Glutamatergic neuron (in vitro differentiated cells): ENCODE measurements at regions not wholly inside any gene's neighbourhood (a gene's known extent, or its start where the extent isn't known, plus 50 kb on each side); places are given as distances from the start of the nearest gene placed in this dataset.

ENCODE experiments used
- DNase-seq: peaks from one replicate; pipeline ENCODE4 v3.0.0; 2022
- H3K27ac Mint-ChIP-seq: one replicate; pipeline ENCODE4 v1.8.0; 2020; ENCODE audit warnings: mild to moderate bottlenecking, mixed read lengths, inconsistent platforms; ENCODE audit not compliant: unreplicated experiment
- H3K27me3 Mint-ChIP-seq: one replicate; pipeline ENCODE4 v1.8.0; 2020; ENCODE audit warnings: mild to moderate bottlenecking, moderate library complexity, mixed read lengths, inconsistent platforms; ENCODE audit not compliant: unreplicated experiment
- H3K36me3 Mint-ChIP-seq: one replicate; pipeline ENCODE4 v1.8.0; 2020; ENCODE audit warnings: mild to moderate bottlenecking, mixed read lengths, inconsistent platforms; ENCODE audit not compliant: unreplicated experiment
- H3K4me1 Mint-ChIP-seq: one replicate; pipeline ENCODE4 v1.8.0; 2020; ENCODE audit warnings: mild to moderate bottlenecking, low read depth, mixed read lengths, inconsistent platforms; ENCODE audit not compliant: unreplicated experiment
- H3K4me3 Mint-ChIP-seq: one replicate; pipeline ENCODE4 v1.8.0; 2020; ENCODE audit warnings: mild to moderate bottlenecking, mixed read lengths, inconsistent platforms; ENCODE audit not compliant: unreplicated experiment
- H3K9me3 Mint-ChIP-seq: one replicate; pipeline ENCODE4 v1.8.0; 2020; ENCODE audit warnings: mild to moderate bottlenecking, moderate library complexity, mixed read lengths, inconsistent platforms; ENCODE audit not compliant: unreplicated experiment
- TF ChIP-seq, protein P1 (sequence below): fragments of 200-600 bp; sonication (generic); IDR thresholded peaks from one replicate; pipeline ENCODE4 v1.5.0; 2021; ENCODE audit not compliant: partially characterized antibody, unreplicated experiment

DNA sequence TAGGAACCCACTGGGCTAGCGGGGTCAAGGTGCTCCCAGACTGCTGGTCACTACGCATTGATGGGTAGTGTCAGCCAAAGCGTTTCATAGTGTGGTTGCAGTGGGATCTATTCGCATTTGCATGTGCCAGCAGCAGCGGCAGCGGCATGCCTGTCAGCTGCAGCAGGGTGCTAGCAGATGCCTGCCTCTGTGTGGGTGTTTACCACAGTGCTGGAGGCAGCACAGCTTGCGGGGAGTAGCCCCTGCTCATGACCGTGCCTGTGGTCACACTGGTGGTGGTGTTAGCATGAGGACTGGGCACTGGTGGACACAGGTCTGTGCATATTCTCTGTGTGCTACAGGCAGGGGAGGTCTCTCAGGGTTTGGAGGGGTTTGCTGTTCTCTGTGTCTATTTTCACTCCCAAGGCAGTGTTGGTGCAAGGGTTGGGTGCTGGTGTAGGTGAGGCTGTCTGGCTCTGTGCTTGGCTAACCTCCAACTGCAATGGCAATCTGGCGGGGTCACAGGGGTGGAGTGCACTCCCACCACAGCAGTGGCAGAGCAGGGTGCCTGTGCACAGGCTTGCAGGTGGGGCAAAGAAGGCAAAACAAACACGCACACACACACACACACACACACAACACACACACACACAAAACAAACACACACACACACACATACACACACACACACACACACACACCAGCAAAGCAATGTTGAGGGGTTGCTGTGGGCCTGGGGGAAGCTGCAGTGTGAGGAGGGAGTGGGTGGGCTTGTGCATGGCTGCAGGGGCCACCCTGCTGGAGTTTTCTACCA is 184.4 kb downstream of the GLUD2 start:
- Mint-ChIP-seq H3K9me3 (no peaks in the 10 kb centered on the region), H3K27me3 (no peaks in the 10 kb centered on the region), H3K4me3 (no peak overlapping the region), H3K27ac (no peak overlapping the region), H3K4me1 (no peaks in the 10 kb centered on the region), H3K36me3 (no peaks in the 10 kb centered on the region)
- TF ChIP-seq, protein P1, sequence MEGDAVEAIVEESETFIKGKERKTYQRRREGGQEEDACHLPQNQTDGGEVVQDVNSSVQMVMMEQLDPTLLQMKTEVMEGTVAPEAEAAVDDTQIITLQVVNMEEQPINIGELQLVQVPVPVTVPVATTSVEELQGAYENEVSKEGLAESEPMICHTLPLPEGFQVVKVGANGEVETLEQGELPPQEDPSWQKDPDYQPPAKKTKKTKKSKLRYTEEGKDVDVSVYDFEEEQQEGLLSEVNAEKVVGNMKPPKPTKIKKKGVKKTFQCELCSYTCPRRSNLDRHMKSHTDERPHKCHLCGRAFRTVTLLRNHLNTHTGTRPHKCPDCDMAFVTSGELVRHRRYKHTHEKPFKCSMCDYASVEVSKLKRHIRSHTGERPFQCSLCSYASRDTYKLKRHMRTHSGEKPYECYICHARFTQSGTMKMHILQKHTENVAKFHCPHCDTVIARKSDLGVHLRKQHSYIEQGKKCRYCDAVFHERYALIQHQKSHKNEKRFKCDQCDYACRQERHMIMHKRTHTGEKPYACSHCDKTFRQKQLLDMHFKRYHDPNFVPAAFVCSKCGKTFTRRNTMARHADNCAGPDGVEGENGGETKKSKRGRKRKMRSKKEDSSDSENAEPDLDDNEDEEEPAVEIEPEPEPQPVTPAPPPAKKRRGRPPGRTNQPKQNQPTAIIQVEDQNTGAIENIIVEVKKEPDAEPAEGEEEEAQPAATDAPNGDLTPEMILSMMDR: no peak
- no peak for DNase-seq

DNA sequence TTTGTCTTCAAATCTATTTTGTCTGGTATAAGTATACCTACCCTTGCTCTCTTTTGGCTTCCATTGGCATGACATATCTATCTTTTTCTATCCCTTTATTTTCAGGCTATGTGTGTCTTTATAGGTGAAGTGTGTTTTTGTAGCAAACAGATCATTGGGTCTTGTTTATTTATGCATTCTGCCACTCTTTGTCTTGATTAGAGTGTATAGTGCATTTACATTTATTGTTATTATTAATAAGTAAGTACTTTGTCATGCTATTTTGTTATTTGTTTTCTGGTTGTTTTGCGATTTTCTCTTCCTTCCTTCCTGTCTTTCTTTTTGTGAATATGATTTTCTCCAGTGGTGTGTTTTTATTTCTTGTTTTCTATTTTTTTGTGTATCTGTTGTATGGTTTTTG is 188.6 kb downstream of the GLUD2 start:
- no peaks in the 10 kb centered on the region for H3K27me3 Mint-ChIP-seq
- no peak overlapping the region for H3K27ac Mint-ChIP-seq
- no peak overlapping the region for H3K4me3 Mint-ChIP-seq
- TF ChIP-seq, protein P1: no peak
- DNase-seq: no peak
- H3K36me3 Mint-ChIP-seq: no peaks in the 10 kb centered on the region
- no peaks in the 10 kb centered on the region for H3K4me1 Mint-ChIP-seq
- no peaks in the 10 kb centered on the region for H3K9me3 Mint-ChIP-seq

DNA sequence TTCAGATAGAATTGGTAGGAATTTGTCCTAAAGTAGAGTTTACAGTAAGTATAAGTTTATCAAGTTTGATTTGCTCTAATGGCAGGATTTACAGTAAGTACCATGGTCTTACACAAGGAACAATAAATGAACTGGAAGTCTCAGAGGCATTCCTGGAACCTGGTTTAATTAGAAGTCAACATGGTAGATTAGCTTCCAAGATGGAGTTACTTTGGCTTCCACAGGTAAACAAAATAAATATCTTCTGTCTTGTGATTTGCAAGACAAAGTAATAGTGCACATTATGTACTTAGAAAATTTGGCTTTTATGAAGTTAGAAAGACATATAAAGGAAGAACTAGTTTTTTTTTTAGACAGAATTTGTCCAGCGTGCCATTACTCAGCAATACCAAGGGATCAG is 190.7 kb downstream of the GLUD2 start:
- Mint-ChIP-seq H3K4me3 (no peak overlapping the region), H3K4me1 (no peaks in the 10 kb centered on the region), H3K9me3 (no peaks in the 10 kb centered on the region), H3K27ac (no peak overlapping the region), H3K36me3 (no peaks in the 10 kb centered on the region), H3K27me3 (no peaks in the 10 kb centered on the region)
- TF ChIP-seq, protein P1: no peak
- DNase-seq: no peak

DNA sequence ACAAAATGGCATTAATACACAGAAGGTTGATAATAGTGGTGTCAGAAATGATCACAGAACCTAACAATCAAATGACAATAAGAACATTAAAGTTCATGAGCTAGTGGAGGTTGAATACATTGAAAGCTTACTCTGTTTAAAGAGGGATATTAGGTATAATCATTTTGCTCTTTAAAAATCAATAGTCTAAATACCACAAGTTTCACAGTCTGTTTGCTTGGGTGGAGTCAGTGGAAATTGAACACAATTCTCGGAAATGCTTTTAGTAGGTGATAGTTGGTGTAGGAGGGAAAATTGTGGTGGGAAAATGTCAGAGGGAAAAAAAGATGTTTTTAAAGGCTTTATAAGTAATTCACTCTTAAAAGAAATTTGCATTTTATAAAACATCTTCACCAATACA is 197.1 kb downstream of the GLUD2 start:
- TF ChIP-seq, protein P1: no peak
- no peak overlapping the region for H3K27ac Mint-ChIP-seq
- no peaks in the 10 kb centered on the region for H3K4me1 Mint-ChIP-seq
- no peaks in the 10 kb centered on the region for H3K27me3 Mint-ChIP-seq
- no peaks in the 10 kb centered on the region for H3K9me3 Mint-ChIP-seq
- H3K4me3 Mint-ChIP-seq: no peak overlapping the region
- DNase-seq: no peak
- H3K36me3 Mint-ChIP-seq: no peaks in the 10 kb centered on the region

DNA sequence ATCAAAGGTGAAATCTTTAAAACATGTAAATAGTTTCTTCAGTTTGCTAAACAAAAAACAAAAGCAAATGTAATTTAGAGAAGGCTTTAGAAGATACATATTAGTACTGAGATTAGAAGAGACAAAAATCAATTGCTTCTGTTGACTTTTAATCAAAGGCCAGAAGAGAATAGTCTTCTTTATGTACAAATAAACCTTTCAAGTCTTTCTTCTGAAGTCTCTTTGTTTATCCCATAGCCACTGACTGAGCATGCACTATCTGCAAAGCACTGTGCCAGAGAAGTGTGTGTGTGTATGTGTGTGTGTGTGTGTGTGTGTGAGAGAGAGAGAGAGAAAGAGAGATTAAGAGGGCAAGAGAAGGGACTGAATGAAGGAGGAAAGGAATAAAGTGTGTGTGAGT is 198.4 kb downstream of the GLUD2 start:
- TF ChIP-seq, protein P1: no peak
- H3K9me3 Mint-ChIP-seq: peaks cover 2% of the 10 kb centered on the region
- no peak for DNase-seq
- H3K4me3 Mint-ChIP-seq: no peak overlapping the region
- H3K27me3 Mint-ChIP-seq: no peaks in the 10 kb centered on the region
- no peaks in the 10 kb centered on the region for H3K4me1 Mint-ChIP-seq
- H3K36me3 Mint-ChIP-seq: no peaks in the 10 kb centered on the region
- H3K27ac Mint-ChIP-seq: no peak overlapping the region
